CD4-positive, alpha-beta T cell (primary cell): ENCODE measurements at regions not wholly inside any gene's neighbourhood (a gene's known extent, or its start where the extent isn't known, plus 50 kb on each side); places are given as distances from the start of the nearest gene placed in this dataset.

Experiments used
- ATAC-seq: fragments of 200-7000 bp; cut with Tn5 transposase; one replicate; pipeline ENCODE4 v1.10.0; 2022; ENCODE audit warnings: mild to moderate bottlenecking; ENCODE audit not compliant: poor library complexity
- CTCF ChIA-PET: fragments of 350-600 bp; sonication (Branson Sonifier 250); formaldehyde crosslinking; loops from one replicate; lab custom pipeline; 2021; ENCODE audit warnings: antibody characterized with exemption, inconsistent platforms; lab: Charles Lee
- POLR2A ChIA-PET: fragments of 350-600 bp; sonication (Branson Sonifier 250); formaldehyde crosslinking; loops from one replicate; lab custom pipeline; 2021; ENCODE audit warnings: antibody characterized with exemption, inconsistent platforms; lab: Charles Lee
- DNase-seq, 14 experiments: peaks; one replicate each; pipeline ENCODE4 v3.0.0-alpha.2; 2013 to 2020; ENCODE audit warnings: mixed read lengths in 2 of 14
- H3K27ac ChIP-seq, 2 donors: one replicate each; pipeline versions ENCODE4 v1.5.1 to v1.7.0; 2013; ENCODE audit warnings: low read length in 2 of 2, low read depth in 1 of 2, mild to moderate bottlenecking in 1 of 2
- H3K27me3 ChIP-seq, 2 experiments: 1 replicate in 1 of 2; 2 replicates in 1 of 2; pipeline versions ENCODE4 v1.6.1 to v1.7.0; 2013; ENCODE audit warnings: low read length in 2 of 2, control low read depth in 1 of 2, mild to moderate bottlenecking in 1 of 2, moderate library complexity in 1 of 2; ENCODE audit not compliant: insufficient read depth in 2 of 2, control insufficient read depth in 1 of 2
- H3K36me3 ChIP-seq: one replicate; pipeline ENCODE4 v1.6.1; 2013; ENCODE audit warnings: low read length, control low read depth; ENCODE audit not compliant: insufficient read depth
- H3K4me1 ChIP-seq: one replicate; pipeline ENCODE4 v1.6.1; 2013; ENCODE audit warnings: low read length, control low read depth; ENCODE audit not compliant: insufficient read depth
- H3K4me3 ChIP-seq: one replicate; pipeline ENCODE4 v1.5.1; 2013; ENCODE audit warnings: mild to moderate bottlenecking, low read length, moderate library complexity
- H3K9me3 ChIP-seq, 2 experiments: 1 replicate in 1 of 2; 2 replicates in 1 of 2; pipeline versions ENCODE4 v1.6.1 to v1.7.0; 2013; ENCODE audit warnings: low read length in 2 of 2, mild to moderate bottlenecking in 2 of 2, control low read depth in 1 of 2, moderate library complexity in 1 of 2; ENCODE audit not compliant: control insufficient read depth in 1 of 2, insufficient read depth in 1 of 2
- H3K27ac Mint-ChIP-seq: one replicate; pipeline ENCODE4 v1.8.0; 2020; ENCODE audit warnings: mixed read lengths
- H3K27me3 Mint-ChIP-seq: one replicate; pipeline ENCODE4 v1.8.0; 2021; ENCODE audit warnings: mixed read lengths
- H3K36me3 Mint-ChIP-seq: one replicate; pipeline ENCODE4 v1.8.0; 2021; ENCODE audit warnings: low read depth, mixed read lengths
- H3K4me1 Mint-ChIP-seq: one replicate; pipeline ENCODE4 v1.8.0; 2021; ENCODE audit warnings: low read depth, mixed read lengths
- H3K4me3 Mint-ChIP-seq: one replicate; pipeline ENCODE4 v1.8.0; 2020; ENCODE audit warnings: mild to moderate bottlenecking, mixed read lengths
- H3K9me3 Mint-ChIP-seq: one replicate; pipeline ENCODE4 v1.8.0; 2020; ENCODE audit warnings: mixed read lengths
- intact Hi-C, 2 experiments: fragments of 100-400 bp; cut with DNase I in 1 of 2; cut with micrococcal nuclease in 1 of 2; formaldehyde crosslinking; loops; one replicate each; pipeline versions ENCODE4 v1.15.1 to v1.9.0; 2023 to 2025; cut with DNase I, micrococcal nuclease
- TF ChIP-seq, protein P1 (sequence below): fragments of 200-600 bp; IDR thresholded peaks from one replicate; pipeline ENCODE4 v1.8.0; 2022; ENCODE audit warnings: antibody characterized with exemption, mild to moderate bottlenecking

DNA sequence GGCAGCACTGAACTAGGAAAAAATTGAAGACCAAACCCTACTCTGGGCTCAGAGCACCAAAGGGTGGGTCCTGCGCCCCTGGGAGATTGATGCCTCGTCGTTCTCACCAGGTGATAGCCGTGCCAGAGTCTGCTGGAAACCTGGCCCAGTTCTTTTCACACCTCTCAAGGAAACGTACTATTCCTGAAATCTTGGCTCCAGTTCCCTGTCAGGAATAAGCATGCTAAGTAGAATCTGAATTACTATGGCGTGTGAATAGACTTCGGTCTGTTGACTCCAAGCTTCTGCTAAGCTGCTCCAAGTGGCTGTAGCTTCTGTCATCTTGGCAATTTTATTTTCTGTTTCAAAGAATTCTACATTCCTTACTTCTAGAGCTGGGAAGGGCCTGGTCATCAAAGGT, 75.4 kb downstream of the MARCHF4 start:
- DNase-seq (no peak), ATAC-seq (no peak)
- H3K9me3 ChIP-seq = no peaks in the 10 kb centered on the region
- H3K4me3 Mint-ChIP-seq = no peak overlapping the region
- no peak overlapping the region for H3K27ac ChIP-seq
- no peak overlapping the region for H3K27ac Mint-ChIP-seq
- H3K36me3 ChIP-seq = no peaks in the 10 kb centered on the region
- TF ChIP-seq, protein P1, sequence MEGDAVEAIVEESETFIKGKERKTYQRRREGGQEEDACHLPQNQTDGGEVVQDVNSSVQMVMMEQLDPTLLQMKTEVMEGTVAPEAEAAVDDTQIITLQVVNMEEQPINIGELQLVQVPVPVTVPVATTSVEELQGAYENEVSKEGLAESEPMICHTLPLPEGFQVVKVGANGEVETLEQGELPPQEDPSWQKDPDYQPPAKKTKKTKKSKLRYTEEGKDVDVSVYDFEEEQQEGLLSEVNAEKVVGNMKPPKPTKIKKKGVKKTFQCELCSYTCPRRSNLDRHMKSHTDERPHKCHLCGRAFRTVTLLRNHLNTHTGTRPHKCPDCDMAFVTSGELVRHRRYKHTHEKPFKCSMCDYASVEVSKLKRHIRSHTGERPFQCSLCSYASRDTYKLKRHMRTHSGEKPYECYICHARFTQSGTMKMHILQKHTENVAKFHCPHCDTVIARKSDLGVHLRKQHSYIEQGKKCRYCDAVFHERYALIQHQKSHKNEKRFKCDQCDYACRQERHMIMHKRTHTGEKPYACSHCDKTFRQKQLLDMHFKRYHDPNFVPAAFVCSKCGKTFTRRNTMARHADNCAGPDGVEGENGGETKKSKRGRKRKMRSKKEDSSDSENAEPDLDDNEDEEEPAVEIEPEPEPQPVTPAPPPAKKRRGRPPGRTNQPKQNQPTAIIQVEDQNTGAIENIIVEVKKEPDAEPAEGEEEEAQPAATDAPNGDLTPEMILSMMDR = no peak
- CTCF ChIA-PET = no interaction called here
- no peaks in the 10 kb centered on the region for H3K27me3 ChIP-seq
- POLR2A ChIA-PET = no interaction called here
- no peaks in the 10 kb centered on the region for H3K27me3 Mint-ChIP-seq
- no peaks in the 10 kb centered on the region for H3K36me3 Mint-ChIP-seq
- intact Hi-C loops = no loop called here
- H3K9me3 Mint-ChIP-seq = no peaks in the 10 kb centered on the region
- peaks cover 6% of the 10 kb centered on the region for H3K4me1 Mint-ChIP-seq
- no peaks in the 10 kb centered on the region for H3K4me1 ChIP-seq
- no peak overlapping the region for H3K4me3 ChIP-seq

DNA sequence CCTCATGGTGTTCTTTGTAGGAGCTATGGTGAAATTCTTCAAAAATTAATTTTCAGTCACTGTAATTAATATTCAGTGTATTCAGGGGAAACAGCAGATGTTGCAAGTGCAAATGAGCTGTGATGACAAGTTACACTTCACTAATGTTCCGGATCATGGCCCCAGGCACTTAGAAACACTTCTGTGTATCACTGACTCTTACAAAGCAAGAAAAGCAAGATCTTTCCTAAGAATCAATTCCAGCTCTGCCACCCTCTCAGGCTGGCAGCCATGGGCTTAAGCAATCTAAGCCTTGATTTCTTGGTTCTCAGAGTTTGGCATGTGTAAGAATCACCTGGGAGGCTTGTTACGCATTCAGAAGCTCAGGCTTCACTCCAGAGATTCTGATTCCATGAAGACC, 78.0 kb downstream of the MARCHF4 start:
- no peaks in the 10 kb centered on the region for H3K36me3 Mint-ChIP-seq
- TF ChIP-seq, protein P1 = no peak
- H3K27ac Mint-ChIP-seq = no peak overlapping the region
- DNase-seq (no peak), ATAC-seq (no peak)
- CTCF ChIA-PET = no interaction called here
- no peaks in the 10 kb centered on the region for H3K27me3 Mint-ChIP-seq
- Histone ChIP-seq H3K4me1 (no peaks in the 10 kb centered on the region), H3K9me3 (no peaks in the 10 kb centered on the region), H3K27me3 (no peaks in the 10 kb centered on the region), H3K36me3 (no peaks in the 10 kb centered on the region), H3K27ac (no peak overlapping the region), H3K4me3 (no peak overlapping the region)
- H3K9me3 Mint-ChIP-seq = no peaks in the 10 kb centered on the region
- intact Hi-C loops = no loop called here
- H3K4me3 Mint-ChIP-seq = no peak overlapping the region
- POLR2A ChIA-PET = no interaction called here
- peaks cover 6% of the 10 kb centered on the region for H3K4me1 Mint-ChIP-seq

DNA sequence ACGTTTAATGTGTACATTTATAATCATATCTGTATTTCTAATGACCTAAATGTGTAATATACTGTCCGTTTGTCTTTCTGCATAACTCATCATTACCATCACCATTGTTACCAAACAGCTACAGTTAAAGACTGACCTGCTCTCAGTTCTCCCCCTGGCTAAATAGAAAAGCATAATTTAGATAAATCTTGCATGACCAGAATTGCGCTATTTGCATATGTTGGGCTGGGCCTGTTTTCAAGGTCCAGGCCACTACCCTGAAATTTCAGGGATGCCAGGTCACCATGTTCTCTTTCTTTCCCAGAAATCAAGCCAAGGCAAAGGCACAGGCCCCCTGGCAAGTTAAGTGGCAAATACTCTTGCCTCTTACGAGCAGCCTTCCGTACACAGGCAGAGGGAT, 78.4 kb downstream of the MARCHF4 start:
- no peak for ATAC-seq
- POLR2A ChIA-PET = no interaction called here
- H3K9me3 ChIP-seq = no peaks in the 10 kb centered on the region
- no peaks in the 10 kb centered on the region for H3K27me3 ChIP-seq
- Mint-ChIP-seq H3K4me3 (no peak overlapping the region), H3K4me1 (peaks cover 6% of the 10 kb centered on the region), H3K36me3 (no peaks in the 10 kb centered on the region), H3K27me3 (no peaks in the 10 kb centered on the region), H3K27ac (no peak overlapping the region), H3K9me3 (no peaks in the 10 kb centered on the region)
- intact Hi-C loops = no loop called here
- TF ChIP-seq, protein P1 = no peak
- no peaks in the 10 kb centered on the region for H3K4me1 ChIP-seq
- DNase-seq = no peak
- H3K4me3 ChIP-seq = no peak overlapping the region
- no peaks in the 10 kb centered on the region for H3K36me3 ChIP-seq
- CTCF ChIA-PET = no interaction called here
- no peak overlapping the region for H3K27ac ChIP-seq
